Head of caudate nucleus (tissue), 42 donors: ENCODE measurements at regions not wholly inside any gene's neighbourhood (a gene's known extent, or its start where the extent isn't known, plus 50 kb on each side); places are given as distances from the start of the nearest gene placed in this dataset.
"Not testable (repeated sequence)": the region's sequence is repeated elsewhere in the genome, so short reads cannot be mapped to it uniquely, and the experiment has no call there.

Source experiments
- DNase-seq, 42 donors: peaks; one replicate each; pipeline versions ENCODE4 v3.0.0 to v3.0.0-alpha.2; 2020 to 2021; ENCODE audit warnings: mixed read lengths in 7 of 42
- intact Hi-C: fragments of 100-400 bp; cut with DNase I; formaldehyde crosslinking; loops from one replicate; pipeline ENCODE4 v1.15.0; 2022

GRCh38 chr12:124070394-124071074, 97.5 kb downstream of the ZNF664 start:
- DNase-seq, intact Hi-C loops: not testable (repeated sequence)

- intact Hi-C loops = no loop called here
Observed at GRCh38 chr12:124071075-124071443, 98.0 kb downstream of the ZNF664 start.

GRCh38 chr12:124073356-124074035, 100.5 kb downstream of the ZNF664 start:
- DNase-seq = peak in 1 of 42 donors; percentile 11
- intact Hi-C loops = no loop called here

More at GRCh38 chr12:124071075-124071443, 98.0 kb downstream of the ZNF664 start:
- no peak for DNase-seq

GRCh38 chr12:124075841-124076240, 102.8 kb downstream of the ZNF664 start:
- no peak for DNase-seq
- intact Hi-C loops = no loop called here

- intact Hi-C loops = no loop called here
- DNase-seq = no peak
Observed at GRCh38 chr12:124077701-124078100, 104.7 kb downstream of the ZNF664 start.

GRCh38 chr12:124078800-124079199, 105.8 kb downstream of the ZNF664 start:
- intact Hi-C loops = no loop called here
- no peak for DNase-seq

GRCh38 chr12:124080649-124081048, 107.6 kb downstream of the ZNF664 start:
- intact Hi-C loops = no loop called here
- no peak for DNase-seq

- intact Hi-C loops = no loop called here
- DNase-seq = no peak
Observed at GRCh38 chr12:124082012-124082411, 109.0 kb downstream of the ZNF664 start.

- DNase-seq = no peak
- intact Hi-C loops = no loop called here
Observed at GRCh38 chr12:124082687-124083086, 109.7 kb downstream of the ZNF664 start.

- DNase-seq = no peak
- intact Hi-C loops = no loop called here
Observed at GRCh38 chr12:124083708-124084107, 110.7 kb downstream of the ZNF664 start.

- intact Hi-C loops = no loop called here
- peak in 1 of 42 donors; percentile 14 for DNase-seq
Observed at GRCh38 chr12:124085419-124086296, 112.6 kb downstream of the ZNF664 start.

- peak in 1 of 42 donors; percentile 10 for DNase-seq
- intact Hi-C loops = no loop called here
Observed at GRCh38 chr12:124086299-124086898, 113.4 kb downstream of the ZNF664 start.

- DNase-seq = no peak
- intact Hi-C loops = no loop called here
Observed at GRCh38 chr12:124087266-124088051, 114.4 kb downstream of the ZNF664 start.

GRCh38 chr12:124088217-124088907, 115.3 kb downstream of the ZNF664 start:
- no peak for DNase-seq
- intact Hi-C loops = no loop called here

GRCh38 chr12:124089181-124089914, 116.3 kb downstream of the ZNF664 start:
- DNase-seq, intact Hi-C loops: not testable (repeated sequence)

GRCh38 chr12:124091835-124092234, 118.8 kb downstream of the ZNF664 start:
- DNase-seq = no peak
- intact Hi-C loops = no loop called here

GRCh38 chr12:124092532-124092931, 119.5 kb downstream of the ZNF664 start:
- intact Hi-C loops, DNase-seq: not testable (repeated sequence)
